ENCODE measurements at regions not wholly inside any gene's neighbourhood (a gene's known extent, or its start where the extent isn't known, plus 50 kb on each side); places are given as distances from the start of the nearest gene placed in this dataset.

GRCh38 chr2:142395291-142395690, 264.5 kb upstream of the LRP1B start:
- TF ChIP-seq CTCF (IDR thresholded peaks at IDR 0.05) (no peak), POLR2A (IDR thresholded peaks at IDR 0.05) (no peak)

Measured in upper lobe of left lung (tissue), 4 donors.